ENCODE measurements at regions not wholly inside any gene's neighbourhood (a gene's known extent, or its start where the extent isn't known, plus 50 kb on each side); places are given as distances from the start of the nearest gene placed in this dataset.

DNA sequence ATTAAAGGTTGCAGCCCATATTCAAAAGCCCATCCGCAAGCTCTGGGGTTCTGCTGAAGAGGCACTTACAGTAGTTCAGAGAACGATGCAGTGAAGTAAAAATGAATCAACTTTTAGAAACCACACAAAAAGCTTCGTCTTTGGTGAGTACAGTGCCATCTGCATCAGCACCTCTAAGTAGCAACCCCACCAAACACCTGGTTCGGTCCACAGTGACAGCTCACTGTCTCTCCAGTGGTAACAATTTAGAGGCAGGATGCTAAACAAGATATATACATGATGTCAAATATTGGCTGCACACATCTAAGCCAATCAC is 275.4 kb upstream of the TCF4 start:
- intact Hi-C loops (cut with DNase I, micrococcal nuclease) = no loop called here

DNA sequence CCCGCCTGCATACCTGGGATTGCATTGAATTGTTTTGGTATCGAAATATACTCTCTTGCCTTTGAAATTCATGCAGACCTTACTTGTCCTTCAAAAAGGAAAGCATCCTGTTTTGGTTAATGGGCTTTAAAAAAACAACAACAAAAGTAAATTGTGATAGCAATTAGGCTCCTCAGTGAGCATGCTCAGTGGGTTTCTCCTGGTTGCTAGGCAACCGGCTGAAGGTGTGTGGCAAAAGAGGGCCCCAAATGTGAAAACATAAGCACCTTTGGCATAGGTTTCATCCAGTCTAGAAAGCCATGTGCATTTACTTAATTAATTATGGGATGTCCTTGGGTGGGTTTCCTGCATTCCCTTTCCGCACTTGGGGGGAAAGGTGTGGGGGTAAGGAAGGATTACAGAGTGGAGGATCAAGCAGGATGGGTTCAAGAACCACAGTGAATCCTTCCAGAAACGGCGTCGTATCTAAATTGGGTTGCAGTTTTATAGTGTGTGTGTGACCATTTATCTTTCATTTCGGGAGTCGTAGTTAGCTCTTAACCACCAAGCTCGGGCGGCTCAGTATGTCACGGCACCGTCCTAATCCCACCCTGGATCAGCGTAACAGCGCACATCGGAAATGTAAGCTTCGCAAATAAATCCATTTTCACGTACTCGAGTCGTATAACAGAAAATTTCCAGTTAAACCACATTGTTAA is 274.9 kb upstream of the TCF4 start:
- DNase-seq = no peak
- intact Hi-C loops (cut with DNase I, micrococcal nuclease) = no loop called here
- no peak for ATAC-seq

More for the DNA sequence above, 275.4 kb upstream of the TCF4 start:
- DNase-seq (no peak), ATAC-seq (no peak)

DNA sequence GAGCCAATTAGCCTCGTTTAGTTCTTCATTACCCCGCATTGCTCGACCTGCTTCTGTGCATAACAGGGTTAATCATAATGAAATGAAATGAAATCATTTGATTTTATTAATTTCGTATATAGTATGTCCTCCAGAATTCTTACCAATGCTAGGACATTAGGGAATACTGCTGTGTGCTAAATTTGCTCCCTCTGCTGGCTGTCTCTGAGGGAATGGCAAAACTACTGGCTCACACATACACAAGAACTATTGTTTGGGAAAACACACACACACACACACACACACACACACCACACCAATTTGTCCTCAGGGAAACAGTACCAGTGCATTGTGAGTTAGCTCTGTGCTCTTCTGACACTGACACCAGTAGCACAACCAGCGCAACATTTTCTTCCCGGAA is 273.3 kb upstream of the TCF4 start:
- ATAC-seq = no peak
- intact Hi-C loops (cut with DNase I, micrococcal nuclease) = no loop called here
- DNase-seq = no peak

GRCh38 chr18:55858661-55859515 is 270.9 kb upstream of the TCF4 start:
- ATAC-seq (no peak), DNase-seq (no peak)
- intact Hi-C loops (cut with DNase I, micrococcal nuclease) = no loop called here

GRCh38 chr18:55857956-55858355 is 270.0 kb upstream of the TCF4 start:
- ATAC-seq = no peak
- no peak for DNase-seq
- intact Hi-C loops (cut with DNase I, micrococcal nuclease) = no loop called here

DNA sequence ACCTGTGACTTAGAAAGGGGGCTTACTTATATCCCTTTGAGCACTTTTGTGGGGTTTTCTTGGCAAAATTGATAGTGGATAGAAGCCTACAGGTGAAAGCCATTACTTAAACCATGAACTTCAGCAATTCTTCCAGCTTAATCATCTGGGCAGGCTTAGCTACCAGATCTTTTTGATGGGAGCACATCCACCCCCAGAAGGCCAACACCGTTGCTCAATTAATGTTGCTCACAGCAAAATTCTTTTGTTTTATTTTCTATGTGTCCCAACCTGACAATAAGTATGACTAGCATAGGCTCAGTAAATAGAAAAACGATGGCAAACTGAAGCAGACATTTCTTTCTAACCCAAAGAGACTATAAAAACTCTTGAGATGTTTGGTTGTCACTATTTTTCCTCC is 269.4 kb upstream of the TCF4 start:
- intact Hi-C loops (cut with DNase I, micrococcal nuclease) = no loop called here
- ATAC-seq = no peak
- DNase-seq = no peak

DNA sequence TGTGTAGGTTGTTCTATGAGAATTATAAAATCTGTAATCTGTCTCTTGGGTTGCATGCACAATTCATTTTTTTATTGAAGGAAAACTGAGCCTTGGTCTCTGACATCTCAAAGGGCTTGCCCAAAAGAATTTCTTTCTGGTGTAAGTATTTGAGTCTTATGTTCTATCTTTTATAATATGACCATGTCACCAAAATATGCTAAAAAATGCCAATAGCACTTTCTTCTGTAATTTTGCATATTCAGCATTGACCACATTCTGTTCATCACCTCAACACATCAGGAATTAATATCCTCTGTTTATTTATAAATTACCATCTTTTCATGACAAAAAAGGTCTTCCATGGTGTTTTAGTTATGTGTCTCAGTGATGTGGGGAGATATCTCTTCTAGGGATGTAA is 268.7 kb upstream of the TCF4 start:
- ATAC-seq (no peak), DNase-seq (no peak)
- intact Hi-C loops (cut with DNase I, micrococcal nuclease) = no loop called here

- ATAC-seq (no peak), DNase-seq (no peak)
- intact Hi-C loops (cut with DNase I, micrococcal nuclease) = no loop called here
These were observed 268.2 kb upstream of the TCF4 start for GRCh38 chr18:55856229-55856628.

GRCh38 chr18:55853268-55853667 is 265.3 kb upstream of the TCF4 start:
- intact Hi-C loops (cut with DNase I, micrococcal nuclease) = no loop called here
- DNase-seq = no peak
- ATAC-seq = no peak

- ATAC-seq (no peak), DNase-seq (no peak)
- intact Hi-C loops (cut with DNase I, micrococcal nuclease) = no loop called here
These were observed 262.9 kb upstream of the TCF4 start for GRCh38 chr18:55850904-55851303.

GRCh38 chr18:55849391-55849790 is 261.4 kb upstream of the TCF4 start:
- ATAC-seq (no peak), DNase-seq (no peak)
- intact Hi-C loops (cut with DNase I, micrococcal nuclease) = no loop called here

- intact Hi-C loops (cut with DNase I, micrococcal nuclease) = no loop called here
- no peak for DNase-seq
- no peak for ATAC-seq
These were observed 260.0 kb upstream of the TCF4 start for GRCh38 chr18:55847960-55848359.

GRCh38 chr18:55845221-55845620 is 257.2 kb upstream of the TCF4 start:
- intact Hi-C loops (cut with DNase I, micrococcal nuclease) = no loop called here
- no peak for DNase-seq
- ATAC-seq = no peak

DNA sequence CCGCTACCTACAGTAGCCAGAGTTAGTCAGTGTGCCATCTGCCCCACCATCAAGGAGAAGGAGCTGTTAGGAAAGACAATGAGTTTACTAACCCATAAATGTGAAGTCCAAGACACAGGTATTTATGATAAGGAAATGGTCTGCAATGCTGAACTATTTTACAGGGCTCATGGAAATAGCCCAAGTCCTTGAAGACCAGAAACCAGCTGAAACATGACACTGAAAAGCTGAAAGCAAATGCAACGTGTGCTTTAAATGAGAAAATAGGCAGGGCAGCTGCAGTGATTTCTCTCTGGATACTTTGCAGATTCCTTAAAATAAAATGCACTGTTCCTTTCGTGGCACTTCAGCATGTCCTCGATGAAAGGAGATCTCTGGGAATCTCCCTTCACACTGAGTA is 256.4 kb upstream of the TCF4 start:
- intact Hi-C loops (cut with DNase I, micrococcal nuclease) = no loop called here
- DNase-seq (no peak), ATAC-seq (no peak)

DNA sequence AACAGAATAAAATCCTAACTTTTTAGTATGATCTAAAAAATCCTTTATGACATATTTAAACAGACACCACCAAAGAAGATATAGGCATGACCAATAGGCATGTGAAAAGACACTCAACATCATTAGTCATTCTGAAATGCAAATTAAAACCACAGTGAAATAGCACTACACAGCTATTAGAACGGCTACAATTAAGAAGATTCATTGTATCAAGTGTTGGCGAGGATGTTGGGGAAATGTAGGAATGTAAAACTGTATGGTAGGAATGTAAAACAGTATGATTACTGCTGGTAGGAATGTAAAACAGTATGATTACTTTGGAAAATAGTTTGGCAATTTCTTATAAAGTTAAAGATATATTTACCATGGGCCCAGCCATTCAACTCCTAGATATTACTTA is 253.3 kb upstream of the TCF4 start:
- intact Hi-C loops (cut with DNase I, micrococcal nuclease) = no loop called here
- no peak for DNase-seq
- no peak for ATAC-seq

GRCh38 chr18:55840601-55841170 is 252.7 kb upstream of the TCF4 start:
- DNase-seq = no peak
- intact Hi-C loops (cut with DNase I, micrococcal nuclease) = no loop called here
- no peak for ATAC-seq

GRCh38 chr18:55839343-55839742 is 251.4 kb upstream of the TCF4 start:
- intact Hi-C loops (cut with DNase I, micrococcal nuclease) = no loop called here
- ATAC-seq (no peak), DNase-seq (no peak)

DNA sequence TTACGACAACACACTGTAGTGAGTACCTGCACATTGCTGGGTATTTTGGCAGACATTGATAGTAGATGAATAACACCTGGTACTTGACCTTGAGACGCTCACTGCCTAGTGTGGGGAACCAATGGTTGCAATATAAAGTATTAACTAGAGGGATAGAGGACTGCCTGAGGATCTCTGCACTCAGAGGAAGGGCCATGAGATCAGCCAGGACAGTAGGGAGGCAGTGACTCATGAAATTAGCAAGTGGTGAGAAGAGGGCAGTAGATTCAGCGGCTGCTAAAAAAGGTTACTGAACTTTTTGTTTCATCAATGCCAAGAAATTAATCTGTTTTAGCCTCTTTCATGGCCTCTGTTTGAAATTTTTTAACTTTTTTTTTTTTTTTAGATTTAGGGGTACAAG is 250.8 kb upstream of the TCF4 start:
- ATAC-seq (no peak), DNase-seq (no peak)
- intact Hi-C loops (cut with DNase I, micrococcal nuclease) = no loop called here

GRCh38 chr18:55838319-55838718 is 250.3 kb upstream of the TCF4 start:
- intact Hi-C loops (cut with DNase I, micrococcal nuclease) = no loop called here
- ATAC-seq (no peak), DNase-seq (no peak)

GRCh38 chr18:55833543-55833942 is 245.6 kb upstream of the TCF4 start:
- intact Hi-C loops (cut with DNase I, micrococcal nuclease) = no loop called here
- ATAC-seq (no peak), DNase-seq (no peak)

DNA sequence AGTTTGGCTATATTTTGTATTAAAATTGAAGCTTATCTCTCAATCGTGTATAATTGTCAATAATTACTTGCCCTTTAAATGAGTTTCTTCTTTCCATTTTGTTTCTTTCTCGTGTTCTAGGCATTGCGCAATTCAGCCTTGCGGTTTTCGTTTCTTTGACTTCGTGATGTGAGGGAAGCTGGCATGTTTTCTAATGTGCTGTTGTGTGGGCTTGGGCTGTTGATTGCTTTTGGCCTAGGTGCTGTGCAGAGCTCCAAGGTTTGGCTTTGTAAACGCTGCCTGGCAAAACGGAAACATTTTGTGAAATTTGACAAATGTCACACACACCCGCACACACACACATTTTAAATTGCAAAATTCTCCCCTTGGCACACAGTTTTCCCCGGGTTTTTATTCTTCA is 242.6 kb upstream of the TCF4 start:
- ATAC-seq (no peak), DNase-seq (no peak)
- intact Hi-C loops (cut with DNase I, micrococcal nuclease) = no loop called here
